ENCODE measurements at regions not wholly inside any gene's neighbourhood (a gene's known extent, or its start where the extent isn't known, plus 50 kb on each side); places are given as distances from the start of the nearest gene placed in this dataset.

- no peak for DNase-seq
These were observed 118.3 kb upstream of the ADAMTS18 start for GRCh38 chr16:77553130-77553529.

GRCh38 chr16:77555126-77555525 lies 120.3 kb upstream of the ADAMTS18 start:
- DNase-seq = no peak

GRCh38 chr16:77555791-77556190 lies 121.0 kb upstream of the ADAMTS18 start:
- peak; percentile 28 for DNase-seq

GRCh38 chr16:77556201-77556873 lies 121.5 kb upstream of the ADAMTS18 start:
- no peak for DNase-seq

GRCh38 chr16:77557385-77557784 lies 122.6 kb upstream of the ADAMTS18 start:
- no peak for DNase-seq

- no peak for DNase-seq
These were observed 124.0 kb upstream of the ADAMTS18 start for GRCh38 chr16:77558786-77559185.

GRCh38 chr16:77562497-77562896 lies 127.7 kb upstream of the ADAMTS18 start:
- no peak for DNase-seq

- DNase-seq = no peak
These were observed 130.1 kb upstream of the ADAMTS18 start for GRCh38 chr16:77564791-77565390.

GRCh38 chr16:77569406-77569805 lies 134.6 kb upstream of the ADAMTS18 start:
- no peak for DNase-seq

- no peak for DNase-seq
These were observed 135.7 kb upstream of the ADAMTS18 start for GRCh38 chr16:77570574-77570973.

GRCh38 chr16:77571115-77571862 lies 136.5 kb upstream of the ADAMTS18 start:
- DNase-seq = no peak

GRCh38 chr16:77574867-77575624 lies 140.2 kb upstream of the ADAMTS18 start:
- no peak for DNase-seq

- no peak for DNase-seq
These were observed 142.9 kb upstream of the NUDT7 start for GRCh38 chr16:77579351-77579891.

- DNase-seq = no peak
These were observed 140.6 kb upstream of the NUDT7 start for GRCh38 chr16:77581706-77582105.

GRCh38 chr16:77584205-77584859 lies 138.0 kb upstream of the NUDT7 start:
- peak; percentile 65 for DNase-seq

GRCh38 chr16:77585379-77586251 lies 136.7 kb upstream of the NUDT7 start:
- no peak for DNase-seq

GRCh38 chr16:77588389-77588788 lies 133.9 kb upstream of the NUDT7 start:
- DNase-seq = no peak

- no peak for DNase-seq
These were observed 133.1 kb upstream of the NUDT7 start for GRCh38 chr16:77589071-77589765.

GRCh38 chr16:77590707-77591106 lies 131.6 kb upstream of the NUDT7 start:
- DNase-seq = no peak

GRCh38 chr16:77591347-77591746 lies 131.0 kb upstream of the NUDT7 start:
- DNase-seq = no peak

All from left kidney (tissue), 1 donor.